GM21360 (cell line): ENCODE measurements at regions not wholly inside any gene's neighbourhood (a gene's known extent, or its start where the extent isn't known, plus 50 kb on each side); places are given as distances from the start of the nearest gene placed in this dataset.

ENCODE experiments used
- ATAC-seq: cut with Tn5 transposase; IDR thresholded peaks from one replicate; pipeline ENCODE4 v1.9.1; 2021; ENCODE audit warnings: mild to moderate bottlenecking, moderate library complexity; ENCODE audit not compliant: unreplicated experiment

DNA sequence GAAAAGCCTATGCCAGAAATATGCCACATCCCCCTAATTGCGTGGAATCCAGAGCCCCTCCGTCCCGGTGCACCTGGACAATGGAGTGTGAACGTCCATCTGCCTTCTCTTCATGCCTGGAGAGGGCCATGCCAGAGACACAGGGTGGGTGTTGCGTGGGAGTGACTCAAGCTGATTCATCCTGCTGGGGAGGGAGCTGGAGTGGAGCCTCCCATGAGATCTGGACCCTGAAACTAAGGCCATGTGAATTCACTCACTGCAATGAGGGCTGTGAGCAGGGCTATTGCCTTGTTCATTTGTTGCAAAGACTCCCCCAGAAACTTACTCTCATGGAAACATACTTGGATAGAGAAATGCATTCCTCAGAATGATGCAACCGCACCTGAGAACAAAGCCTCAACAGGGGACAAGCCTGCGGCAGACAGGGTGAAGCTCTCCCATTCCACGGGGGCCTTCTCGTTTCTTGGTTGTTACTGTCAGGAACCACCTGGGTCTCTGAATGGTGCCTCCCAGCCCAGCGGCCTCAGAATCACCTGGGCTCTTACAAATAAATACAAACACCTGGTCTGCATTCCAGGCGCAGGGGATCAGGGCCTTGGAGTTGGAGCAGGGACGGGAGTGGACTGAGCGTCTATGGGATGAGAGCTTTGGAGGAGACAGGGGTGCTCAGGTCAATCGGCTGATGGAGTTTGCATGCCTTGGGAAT lies 1031.2 kb downstream of the BRD1 start:
- no peak for ATAC-seq

DNA sequence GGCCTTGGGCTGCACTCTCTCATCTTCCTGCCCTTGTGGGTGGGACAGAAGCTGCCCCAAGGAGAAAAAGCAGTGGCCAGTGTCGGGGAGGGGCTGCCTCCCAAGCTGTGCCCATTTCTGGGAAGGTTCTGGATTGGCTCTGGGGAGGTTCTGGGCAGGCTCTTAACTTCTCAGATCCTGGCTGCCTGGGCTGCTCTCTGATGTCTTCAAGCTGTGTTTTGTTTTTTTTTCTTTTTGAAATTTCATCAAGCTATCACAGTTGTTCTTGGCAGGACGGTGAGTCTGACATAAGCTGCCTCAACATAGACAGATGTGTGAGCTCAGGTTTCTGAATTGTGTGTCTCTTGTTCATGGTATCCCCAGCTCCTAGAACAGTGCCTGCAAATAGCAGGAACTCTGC lies 1032.0 kb downstream of the BRD1 start:
- ATAC-seq: no peak

DNA sequence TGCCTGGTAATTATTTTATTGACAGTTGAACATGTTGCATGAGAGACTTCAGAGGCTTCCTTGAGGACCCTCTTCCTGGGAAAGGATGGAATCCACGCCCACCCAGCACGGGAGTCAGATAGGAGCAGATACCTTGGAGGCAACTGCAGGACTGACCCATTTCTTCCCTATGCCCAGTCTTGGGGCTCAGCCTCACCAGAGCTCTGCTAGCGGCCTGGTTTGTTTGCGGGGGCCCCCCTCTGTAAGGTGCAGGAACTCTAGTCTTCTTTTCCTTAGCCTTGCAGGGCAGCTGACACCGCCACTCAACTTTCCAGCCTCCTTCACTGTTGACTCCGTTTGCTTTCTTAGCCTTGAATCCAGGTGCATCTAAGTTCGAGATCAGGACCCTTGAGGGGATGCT lies 1032.8 kb downstream of the BRD1 start:
- no peak for ATAC-seq

- no peak for ATAC-seq
These were observed 1033.7 kb downstream of the BRD1 start for GRCh38 chr22:48793949-48794348.

DNA sequence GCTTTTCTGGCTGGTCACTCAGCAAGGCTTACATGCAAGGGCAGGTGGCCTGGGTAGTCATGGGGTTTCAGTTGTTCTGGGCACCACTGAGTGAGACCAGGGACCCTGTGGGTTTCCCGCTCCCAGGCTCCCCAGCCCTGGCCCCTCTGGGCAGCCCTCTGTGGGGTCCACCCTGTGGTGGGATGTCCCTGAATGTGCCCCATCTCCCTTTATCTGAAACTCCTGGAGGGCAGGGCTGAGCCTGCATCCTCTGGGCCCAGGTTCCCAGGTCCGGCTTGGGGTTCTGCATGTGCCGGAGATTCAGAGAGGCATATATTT lies 1041.0 kb downstream of the BRD1 start:
- no peak for ATAC-seq

- ATAC-seq: no peak
These were observed 1041.6 kb downstream of the BRD1 start for GRCh38 chr22:48785792-48786678.

DNA sequence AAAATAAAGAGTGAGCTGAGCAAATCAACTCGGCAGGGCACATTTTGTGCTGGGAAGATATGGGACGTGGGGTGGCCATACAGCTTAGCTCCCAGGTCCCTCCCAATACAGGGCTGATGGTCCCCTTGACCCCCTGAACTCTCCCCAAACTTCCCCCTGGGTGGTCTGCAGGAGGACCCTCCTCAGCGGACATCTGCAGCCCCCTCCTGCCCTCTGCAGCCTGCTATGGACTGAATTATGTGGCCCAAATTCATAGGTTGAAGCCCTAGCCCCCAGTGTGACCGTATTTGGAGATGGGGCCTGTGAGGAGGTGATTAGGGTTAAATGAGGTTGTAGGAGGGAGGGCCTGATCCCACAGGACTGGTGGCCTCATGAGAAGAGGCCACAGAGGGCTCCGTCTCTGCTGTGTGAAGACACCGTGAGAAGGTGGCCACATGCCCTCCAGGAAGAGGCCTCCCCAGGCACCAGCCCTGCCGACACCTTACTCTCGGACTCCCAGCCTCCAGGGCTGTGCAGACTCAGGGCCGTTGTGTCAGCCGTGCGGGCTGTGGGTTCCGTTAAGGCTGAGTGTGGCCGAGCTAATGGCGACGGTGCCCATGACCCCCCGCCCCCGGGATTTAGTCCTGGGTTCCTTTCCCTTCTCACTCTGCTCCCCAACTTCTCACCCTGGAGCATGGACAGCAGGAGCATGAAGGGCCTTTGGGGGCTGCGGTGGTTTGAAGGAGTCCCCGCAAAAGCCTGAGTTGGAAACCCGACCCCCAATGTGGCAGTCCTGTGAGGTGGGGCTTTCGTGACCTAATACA lies 1042.8 kb downstream of the BRD1 start:
- no peak for ATAC-seq

- no peak for ATAC-seq
These were observed 1043.8 kb downstream of the BRD1 start for GRCh38 chr22:48783821-48784266.

DNA sequence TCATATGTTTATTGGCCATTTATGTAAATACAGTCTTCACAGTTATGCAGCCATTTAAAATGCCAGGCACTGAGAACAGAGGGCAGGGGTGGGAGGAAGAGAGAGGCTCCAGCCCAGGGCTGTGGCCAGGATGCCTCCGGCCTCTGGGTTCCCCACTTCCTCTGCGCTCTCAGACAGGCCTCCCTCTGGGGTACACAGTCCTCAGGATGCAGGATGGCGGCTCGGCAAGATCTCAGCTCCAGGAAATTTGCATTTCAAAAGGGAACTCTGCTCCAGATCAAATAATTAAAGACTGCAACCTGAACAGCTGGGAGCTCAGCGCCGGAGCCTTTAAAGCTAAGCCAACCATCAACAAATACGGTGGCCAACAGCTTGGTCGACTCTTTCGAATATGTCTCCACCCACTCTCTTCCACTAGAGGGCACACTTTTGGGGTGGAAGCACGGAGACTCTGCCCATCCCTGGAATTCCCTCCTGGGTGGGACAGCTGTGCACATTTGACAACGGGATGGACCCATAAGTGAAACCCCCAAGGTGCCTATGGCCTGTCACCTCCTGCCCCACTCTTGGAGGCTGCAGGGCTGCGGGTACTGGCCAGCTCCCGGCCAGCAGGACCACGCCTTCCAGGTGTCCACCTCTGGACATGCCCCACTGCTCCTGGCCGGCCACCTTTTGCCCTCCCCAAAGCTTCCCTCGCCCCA lies 1044.7 kb downstream of the BRD1 start:
- no peak for ATAC-seq

- ATAC-seq: no peak
These were observed 1045.3 kb downstream of the BRD1 start for GRCh38 chr22:48782326-48782725.

DNA sequence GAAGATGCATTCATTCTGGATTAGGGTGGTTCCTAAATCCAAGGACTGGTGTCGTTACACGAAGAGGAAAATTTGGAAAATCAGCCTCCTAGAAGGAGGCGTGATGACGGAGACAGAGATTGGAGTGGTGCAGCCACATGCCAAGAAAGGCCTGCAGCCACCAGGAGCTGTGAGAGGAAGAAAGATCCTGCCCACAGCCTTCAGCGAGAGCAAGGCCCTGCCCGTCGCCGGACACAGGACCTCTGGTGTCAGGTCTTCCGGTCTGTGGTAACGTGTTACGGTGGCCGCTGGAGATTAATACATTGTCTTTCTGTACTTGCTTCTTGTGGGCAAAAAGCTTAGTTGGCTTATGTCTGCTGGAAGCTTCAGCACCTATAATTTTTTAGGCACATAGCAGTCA lies 1045.8 kb downstream of the BRD1 start:
- no peak for ATAC-seq

- ATAC-seq: no peak
These were observed 1046.3 kb downstream of the BRD1 start for GRCh38 chr22:48781391-48781790.

GRCh38 chr22:48780597-48781277 lies 1046.9 kb downstream of the BRD1 start:
- no peak for ATAC-seq

DNA sequence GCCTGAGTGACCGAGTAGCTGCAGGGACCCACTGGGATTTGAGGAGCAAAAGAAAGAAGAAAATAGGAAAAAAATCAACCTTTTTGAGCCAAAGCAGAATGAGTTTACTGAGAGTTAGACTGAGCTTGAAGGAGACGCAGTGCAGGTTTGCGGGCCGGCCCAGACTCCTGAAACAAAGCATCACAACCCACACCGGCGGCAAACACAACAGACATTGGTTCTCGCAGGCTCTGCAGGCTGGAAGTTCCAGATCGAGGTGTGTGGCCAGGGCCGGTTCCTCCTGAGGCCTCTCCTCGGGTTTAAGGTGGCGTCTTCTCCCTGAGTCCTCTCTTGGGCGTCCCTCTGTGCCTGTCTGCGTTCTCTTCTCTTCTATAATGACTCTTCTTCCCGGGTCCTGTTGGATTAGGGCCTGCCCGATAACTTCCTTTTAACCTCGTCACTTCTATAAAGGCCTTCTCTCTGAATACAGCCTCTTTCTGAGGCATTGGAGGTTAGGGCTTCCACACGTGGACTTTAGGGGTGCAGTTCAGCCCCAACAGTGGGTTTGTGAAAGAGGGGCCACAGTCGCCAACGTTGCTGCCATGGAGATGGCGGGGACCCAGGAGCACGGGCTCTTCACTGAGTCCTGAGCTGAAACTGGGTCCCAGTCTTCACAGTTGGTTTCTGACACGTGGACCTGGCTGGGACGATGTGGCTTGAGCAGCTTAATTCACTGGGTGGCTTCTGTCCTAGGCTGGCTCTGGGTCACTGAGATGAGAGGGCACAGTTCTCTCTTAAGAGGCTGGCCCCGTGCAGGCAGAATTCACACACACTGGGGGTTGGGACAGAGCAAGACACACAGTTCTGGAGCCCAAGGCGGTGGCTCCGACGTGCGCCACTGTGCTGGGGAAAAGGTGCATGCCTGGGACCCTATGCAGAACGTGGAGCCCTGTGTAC lies 1047.7 kb downstream of the BRD1 start:
- no peak for ATAC-seq

DNA sequence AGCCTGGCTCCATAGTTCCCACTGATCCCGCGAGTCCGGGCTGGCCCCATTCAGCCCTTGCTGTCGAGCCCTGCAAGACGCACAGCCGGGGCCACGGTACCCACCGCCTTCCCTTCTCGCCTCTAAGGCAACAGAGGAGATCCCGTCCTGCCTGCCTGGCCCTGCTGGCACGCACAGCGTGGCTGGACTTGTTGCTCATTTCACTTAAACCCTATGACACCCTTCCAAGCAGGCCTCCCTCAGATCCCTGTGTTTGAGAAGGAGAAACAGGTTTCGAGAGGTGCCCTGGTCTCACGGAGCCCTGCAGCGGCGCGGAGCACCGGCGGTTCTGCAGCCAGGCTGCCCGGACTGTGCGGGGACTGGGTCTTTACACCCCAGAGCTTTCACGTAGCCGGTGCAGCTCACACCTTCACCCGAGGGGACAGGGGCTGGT lies 1048.4 kb downstream of the BRD1 start:
- ATAC-seq: no peak

GRCh38 chr22:48778308-48779195 lies 1049.1 kb downstream of the BRD1 start:
- no peak for ATAC-seq

DNA sequence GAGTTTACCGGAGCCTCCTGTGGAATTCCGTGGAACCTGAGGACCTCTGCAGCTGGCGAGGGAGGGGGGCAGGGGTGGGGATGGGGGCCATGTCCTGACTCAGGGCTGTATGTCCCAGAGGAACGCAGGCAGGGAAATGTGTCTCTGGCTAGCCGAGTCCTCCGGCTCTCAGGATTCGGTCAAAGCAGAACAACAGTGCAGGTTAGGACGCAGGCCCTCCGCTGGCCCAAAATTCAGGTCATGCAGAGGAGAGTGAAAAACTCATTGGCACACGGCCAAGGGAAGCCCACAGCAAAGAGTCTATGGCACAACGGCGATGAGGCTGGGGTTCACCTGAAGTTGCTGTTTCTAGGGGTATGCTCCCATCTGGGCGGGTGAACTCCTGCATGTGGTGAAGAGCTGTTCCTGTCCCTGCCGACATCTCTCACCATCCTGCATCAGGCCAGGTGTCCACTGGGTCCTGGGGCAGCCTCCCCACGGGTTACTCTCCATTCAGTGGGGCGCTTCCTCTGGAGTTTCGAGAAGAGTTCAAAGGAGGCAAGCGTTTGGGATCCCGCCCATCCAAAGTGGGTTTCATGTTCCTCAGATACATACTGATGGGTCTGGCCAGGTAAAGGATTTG lies 1055.3 kb downstream of the BRD1 start:
- ATAC-seq: no peak

DNA sequence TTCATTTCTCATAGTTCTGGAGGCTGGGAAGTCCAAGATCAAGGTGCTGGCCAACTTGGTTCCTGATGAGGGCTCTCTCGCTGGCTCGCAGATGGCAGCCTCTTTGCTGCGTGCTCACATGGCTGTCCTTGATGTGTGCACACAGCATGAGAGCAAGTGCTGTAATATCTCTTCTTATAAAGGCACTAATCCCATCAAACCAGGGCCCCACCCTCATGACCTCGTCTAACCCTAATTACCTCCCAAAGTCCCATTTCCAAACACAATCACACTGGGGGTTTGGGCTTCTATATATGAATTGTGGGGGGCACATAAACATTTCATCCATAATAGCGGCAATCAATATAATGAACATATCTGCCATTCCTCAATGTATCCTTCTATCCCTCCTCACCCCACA lies 1062.1 kb downstream of the BRD1 start:
- no peak for ATAC-seq
